ENCODE measurements at regions not wholly inside any gene's neighbourhood (a gene's known extent, or its start where the extent isn't known, plus 50 kb on each side); places are given as distances from the start of the nearest gene placed in this dataset.

GRCh38 chr1:43044572-43045361 is 86.1 kb upstream of the SLC2A1 start:
- no peak overlapping the region for H3K4me3 ChIP-seq (replicated peaks; ENCODE audit: low read depth, low read length)
- no peak for TF ChIP-seq CTCF (IDR thresholded peaks at IDR 0.05; ENCODE audit: insufficient read depth, low read length, poor library complexity, severe bottlenecking)
- H3K27me3 ChIP-seq (replicated peaks; ENCODE audit: control insufficient read depth, insufficient read depth, low read length): no peaks in the 10 kb centered on the region; the same call in 1 of the 2 replicates
- no peaks in the 10 kb centered on the region for H3K36me3 ChIP-seq (ENCODE audit: control insufficient read depth, insufficient read depth, low read length)
- no peak for DNase-seq (ENCODE audit: extremely low read depth, insufficient read length)

DNA sequence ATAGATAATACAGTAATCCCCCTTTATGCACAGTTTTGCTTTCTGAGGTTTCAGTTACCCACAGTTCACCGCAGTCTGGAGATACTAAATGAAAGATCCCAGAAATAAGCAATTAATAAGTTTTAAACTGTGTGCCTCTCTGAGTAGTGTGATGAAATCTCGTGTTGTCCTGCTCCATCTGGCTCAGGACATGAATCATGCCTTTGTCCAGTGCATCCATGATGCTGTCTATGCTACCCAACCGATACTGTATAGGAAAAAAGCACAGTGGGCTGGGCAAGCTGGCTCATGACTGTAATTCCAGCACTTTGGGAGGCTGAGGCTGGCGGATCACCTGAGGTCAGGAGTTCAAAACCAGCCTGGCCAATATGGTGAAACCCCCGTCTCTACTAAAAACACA is 85.0 kb upstream of the SLC2A1 start:
- no peaks in the 10 kb centered on the region for H3K27me3 ChIP-seq (replicated peaks; ENCODE audit: control insufficient read depth, insufficient read depth, low read length)
- no peak for TF ChIP-seq CTCF (IDR thresholded peaks at IDR 0.05; ENCODE audit: insufficient read depth, low read length, poor library complexity, severe bottlenecking)
- H3K36me3 ChIP-seq (ENCODE audit: control insufficient read depth, insufficient read depth, low read length): no peaks in the 10 kb centered on the region
- DNase-seq (ENCODE audit: extremely low read depth, insufficient read length): no peak
- H3K4me3 ChIP-seq (replicated peaks; ENCODE audit: low read depth, low read length): no peak overlapping the region

- H3K27me3 ChIP-seq (replicated peaks; ENCODE audit: control insufficient read depth, insufficient read depth, low read length): no peaks in the 10 kb centered on the region
- no peak overlapping the region for H3K4me3 ChIP-seq (replicated peaks; ENCODE audit: low read depth, low read length)
- H3K36me3 ChIP-seq (ENCODE audit: control insufficient read depth, insufficient read depth, low read length): no peaks in the 10 kb centered on the region
- no peak for DNase-seq (ENCODE audit: extremely low read depth, insufficient read length)
- no peak for TF ChIP-seq CTCF (IDR thresholded peaks at IDR 0.05; ENCODE audit: insufficient read depth, low read length, poor library complexity, severe bottlenecking)
Measured at GRCh38 chr1:43042773-43043457, 84.2 kb upstream of the SLC2A1 start.

- H3K36me3 ChIP-seq (ENCODE audit: control insufficient read depth, insufficient read depth, low read length): no peaks in the 10 kb centered on the region
- TF ChIP-seq CTCF (IDR thresholded peaks at IDR 0.05; ENCODE audit: insufficient read depth, low read length, poor library complexity, severe bottlenecking): no peak
- no peaks in the 10 kb centered on the region for H3K27me3 ChIP-seq (replicated peaks; ENCODE audit: control insufficient read depth, insufficient read depth, low read length)
- DNase-seq (ENCODE audit: extremely low read depth, insufficient read length): no peak
- no peak overlapping the region for H3K4me3 ChIP-seq (replicated peaks; ENCODE audit: low read depth, low read length)
Measured at GRCh38 chr1:43042127-43042526, 83.5 kb upstream of the SLC2A1 start.

- Histone ChIP-seq H3K36me3 (ENCODE audit: control insufficient read depth, insufficient read depth, low read length) (no peaks in the 10 kb centered on the region), H3K4me3 (replicated peaks; ENCODE audit: low read depth, low read length) (no peak overlapping the region), H3K27me3 (replicated peaks; ENCODE audit: control insufficient read depth, insufficient read depth, low read length) (no peaks in the 10 kb centered on the region)
- no peak for TF ChIP-seq CTCF (IDR thresholded peaks at IDR 0.05; ENCODE audit: insufficient read depth, low read length, poor library complexity, severe bottlenecking)
- no peak for DNase-seq (ENCODE audit: extremely low read depth, insufficient read length)
Measured at GRCh38 chr1:43041591-43041990, 82.9 kb upstream of the SLC2A1 start.

Data from GM06990 (cell line).